Brain microvascular endothelial cell (primary cell): ENCODE measurements at regions not wholly inside any gene's neighbourhood (a gene's known extent, or its start where the extent isn't known, plus 50 kb on each side); places are given as distances from the start of the nearest gene placed in this dataset.

Source experiments
- DNase-seq: peaks from one replicate; pipeline ENCODE4 v3.0.0-alpha.2; 2020
- H3K27ac ChIP-seq: fragments of 250-450 bp; sonication (Bioruptor Pico); 2 replicates; pipeline ENCODE4 v1.5.1; 2020; ENCODE audit warnings: mild to moderate bottlenecking, moderate library complexity
- H3K27me3 ChIP-seq: fragments of 250-450 bp; sonication (Bioruptor Pico); replicated peaks from 2 replicates; pipeline ENCODE4 v1.5.1; 2020; ENCODE audit warnings: mild to moderate bottlenecking
- H3K36me3 ChIP-seq: fragments of 250-450 bp; sonication (Bioruptor Pico); replicated peaks from 2 replicates; pipeline ENCODE4 v1.5.1; 2020; ENCODE audit warnings: mild to moderate bottlenecking
- H3K4me3 ChIP-seq: 2 replicates; pipeline ENCODE4 v1.5.1; 2011; ENCODE audit warnings: low read depth, mild to moderate bottlenecking, control low read depth, low read length, moderate library complexity
- in situ Hi-C: cut with HindIII; loops from 2 replicates; pipeline ENCODE4 v1.10.0; 2017; ENCODE audit warnings: low sequenced_read_pairs, low pct_ligation_motif_present
- TF ChIP-seq, protein P1 (sequence below): IDR thresholded peaks from 2 replicates; pipeline ENCODE4 v1.5.1; 2011; ENCODE audit warnings: low read depth, mild to moderate bottlenecking, moderate library complexity, low read length, control low read depth, inconsistent platforms; ENCODE audit errors: missing control alignments

DNA sequence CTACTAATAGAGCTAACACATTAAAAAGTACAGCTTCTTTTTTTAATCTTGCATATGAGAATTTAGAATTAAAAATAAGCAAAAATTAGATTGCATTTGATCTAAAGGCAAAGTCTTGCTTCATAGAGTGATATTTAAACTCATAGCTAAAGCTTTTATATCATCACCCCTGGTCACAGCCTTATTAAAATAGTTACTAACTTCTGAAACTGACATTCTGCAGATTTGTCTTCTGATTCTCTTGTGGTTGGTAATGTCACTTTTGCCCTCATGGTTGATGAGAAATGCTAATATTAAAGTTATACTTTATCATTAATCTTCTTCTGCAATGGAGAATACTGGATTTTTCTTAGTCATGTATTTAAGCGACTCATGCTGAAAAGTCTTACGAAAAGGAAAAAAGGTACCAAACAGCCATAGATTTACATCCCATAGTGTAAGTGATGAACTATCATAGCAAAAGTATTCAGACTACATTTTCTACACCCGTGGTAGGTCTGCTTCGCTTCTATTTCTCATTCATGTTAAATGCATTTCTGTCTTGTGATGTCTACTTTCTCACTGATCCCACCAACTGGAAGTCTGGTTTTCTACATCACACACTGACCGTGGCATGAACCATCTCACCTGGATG lies 330.5 kb upstream of the B3GALT2 start:
- TF ChIP-seq, protein P1, sequence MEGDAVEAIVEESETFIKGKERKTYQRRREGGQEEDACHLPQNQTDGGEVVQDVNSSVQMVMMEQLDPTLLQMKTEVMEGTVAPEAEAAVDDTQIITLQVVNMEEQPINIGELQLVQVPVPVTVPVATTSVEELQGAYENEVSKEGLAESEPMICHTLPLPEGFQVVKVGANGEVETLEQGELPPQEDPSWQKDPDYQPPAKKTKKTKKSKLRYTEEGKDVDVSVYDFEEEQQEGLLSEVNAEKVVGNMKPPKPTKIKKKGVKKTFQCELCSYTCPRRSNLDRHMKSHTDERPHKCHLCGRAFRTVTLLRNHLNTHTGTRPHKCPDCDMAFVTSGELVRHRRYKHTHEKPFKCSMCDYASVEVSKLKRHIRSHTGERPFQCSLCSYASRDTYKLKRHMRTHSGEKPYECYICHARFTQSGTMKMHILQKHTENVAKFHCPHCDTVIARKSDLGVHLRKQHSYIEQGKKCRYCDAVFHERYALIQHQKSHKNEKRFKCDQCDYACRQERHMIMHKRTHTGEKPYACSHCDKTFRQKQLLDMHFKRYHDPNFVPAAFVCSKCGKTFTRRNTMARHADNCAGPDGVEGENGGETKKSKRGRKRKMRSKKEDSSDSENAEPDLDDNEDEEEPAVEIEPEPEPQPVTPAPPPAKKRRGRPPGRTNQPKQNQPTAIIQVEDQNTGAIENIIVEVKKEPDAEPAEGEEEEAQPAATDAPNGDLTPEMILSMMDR: no peak

DNA sequence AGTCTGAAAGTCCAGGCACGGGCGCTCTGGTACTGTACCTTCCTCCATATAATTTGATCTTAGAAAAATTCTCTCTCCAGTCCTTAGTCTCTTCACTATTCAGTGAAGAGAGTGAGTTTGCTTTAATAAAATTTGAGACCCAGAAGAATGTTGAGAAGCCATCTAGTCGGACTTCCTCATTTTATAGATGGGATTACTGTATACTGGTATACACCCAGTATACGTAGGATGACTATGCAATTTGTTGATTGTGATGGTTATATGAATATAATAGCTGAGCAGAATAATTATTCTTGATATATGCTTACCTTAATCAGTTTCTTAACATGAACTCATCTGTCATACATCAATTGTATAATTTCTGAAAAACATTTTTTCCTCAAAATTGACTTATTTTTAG lies 328.0 kb upstream of the B3GALT2 start:
- in situ Hi-C loops: no loop called here
- TF ChIP-seq, protein P1: no peak
- H3K36me3 ChIP-seq: no peaks in the 10 kb centered on the region
- no peak overlapping the region for H3K4me3 ChIP-seq
- DNase-seq: no peak
- peak overlapping the region; percentile 14 for H3K27ac ChIP-seq
- no peaks in the 10 kb centered on the region for H3K27me3 ChIP-seq

More for the DNA sequence above, 330.5 kb upstream of the B3GALT2 start:
- Histone ChIP-seq H3K27ac (no peak overlapping the region), H3K27me3 (no peaks in the 10 kb centered on the region), H3K4me3 (no peak overlapping the region), H3K36me3 (no peaks in the 10 kb centered on the region)
- no peak for DNase-seq
- in situ Hi-C loops: no loop called here

DNA sequence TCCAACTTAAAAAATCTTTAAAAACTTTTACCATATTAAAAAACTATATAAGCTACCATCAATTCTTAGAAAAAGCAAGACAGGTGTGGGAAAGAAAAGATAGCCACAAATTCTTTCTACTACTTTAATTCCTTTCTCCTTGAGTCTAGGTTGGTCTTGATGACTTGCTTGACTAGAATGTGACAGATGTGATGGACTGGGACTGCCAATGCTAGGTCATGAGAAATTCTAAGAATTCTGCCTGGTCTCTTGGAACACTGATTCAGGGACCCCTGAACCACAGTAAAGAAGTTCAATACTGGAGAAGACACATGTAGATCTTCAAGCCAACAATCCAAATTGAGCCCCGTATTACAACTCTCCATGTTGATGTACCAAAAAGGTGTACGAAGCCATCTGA lies 326.6 kb upstream of the B3GALT2 start:
- Histone ChIP-seq H3K4me3 (no peak overlapping the region), H3K27me3 (no peaks in the 10 kb centered on the region), H3K36me3 (no peaks in the 10 kb centered on the region), H3K27ac (no peak overlapping the region)
- DNase-seq: no peak
- TF ChIP-seq, protein P1: no peak
- in situ Hi-C loops: no loop called here

DNA sequence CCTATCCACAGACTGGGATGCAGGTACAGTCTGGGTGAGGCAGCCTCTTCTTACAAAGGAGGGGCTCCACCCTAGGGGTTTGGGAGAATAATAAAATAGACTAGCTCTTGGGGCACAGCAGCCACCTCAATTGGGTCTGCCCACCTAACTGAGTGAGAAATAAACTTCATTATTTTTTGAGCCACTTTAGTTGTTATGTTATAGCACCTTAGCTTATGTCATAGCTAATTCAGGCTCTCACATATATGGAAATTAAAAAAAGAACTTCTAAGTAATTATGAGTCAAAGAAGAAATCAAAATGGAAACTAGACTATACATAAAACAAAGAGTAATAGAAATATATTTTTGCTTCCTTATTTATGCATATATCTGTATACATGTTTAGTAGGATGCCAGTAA lies 318.5 kb upstream of the B3GALT2 start:
- in situ Hi-C loops: no loop called here
- Histone ChIP-seq H3K27me3 (no peaks in the 10 kb centered on the region), H3K27ac (no peak overlapping the region), H3K36me3 (no peaks in the 10 kb centered on the region), H3K4me3 (no peak overlapping the region)
- TF ChIP-seq, protein P1: no peak
- DNase-seq: no peak

DNA sequence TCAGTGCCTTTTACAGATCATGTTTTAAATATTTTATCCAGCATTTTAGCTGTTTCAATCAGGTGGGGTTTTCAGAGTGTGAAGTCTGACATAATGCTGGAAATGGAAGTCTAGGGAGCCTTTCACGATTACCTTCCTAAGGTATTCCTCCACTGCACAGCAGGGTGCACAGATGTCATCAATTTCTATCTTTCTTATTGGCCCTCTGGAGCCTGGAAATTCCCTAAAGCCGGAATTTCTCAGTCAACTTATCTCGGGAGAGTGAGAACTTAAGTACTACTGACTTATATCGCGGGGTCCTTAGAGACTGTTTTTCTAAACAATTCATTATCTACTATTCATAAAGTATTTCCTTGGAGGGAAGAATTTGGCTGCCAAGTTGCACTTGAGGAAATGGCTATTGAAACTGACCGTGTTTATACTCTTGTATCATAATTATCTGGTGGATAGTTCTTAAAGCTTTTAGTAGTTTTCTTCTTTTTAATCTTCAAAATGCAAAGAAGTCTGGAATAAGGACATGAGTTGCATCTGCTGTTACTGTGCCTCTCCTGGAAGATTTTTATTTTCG lies 311.8 kb upstream of the B3GALT2 start:
- H3K4me3 ChIP-seq: no peak overlapping the region
- peak; percentile 9 for DNase-seq
- TF ChIP-seq, protein P1: no peak

DNA sequence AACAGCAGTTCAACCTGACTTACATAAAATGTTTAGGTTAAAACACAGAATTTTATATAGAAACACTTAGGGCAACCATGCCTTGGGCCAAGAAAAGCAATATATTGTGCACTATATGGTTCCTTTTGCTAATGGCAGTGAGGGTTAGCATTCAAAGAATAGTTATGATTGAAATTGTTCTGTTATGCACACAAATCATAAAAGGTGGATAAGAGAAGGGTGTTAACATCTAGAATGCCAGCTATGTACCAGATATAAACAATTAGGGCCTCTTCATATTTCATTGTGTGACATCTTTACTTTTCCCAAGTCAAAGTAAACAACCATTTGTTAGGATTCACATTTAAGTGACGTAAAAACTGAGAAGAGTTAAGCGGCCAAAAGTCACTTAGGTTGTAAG lies 308.0 kb upstream of the B3GALT2 start:
- no peak for DNase-seq
- Histone ChIP-seq H3K4me3 (no peak overlapping the region), H3K27me3 (no peaks in the 10 kb centered on the region), H3K27ac (no peak overlapping the region), H3K36me3 (no peaks in the 10 kb centered on the region)
- in situ Hi-C loops: no loop called here
- TF ChIP-seq, protein P1: no peak

More for the DNA sequence above, 311.8 kb upstream of the B3GALT2 start:
- H3K27ac ChIP-seq: no peak overlapping the region
- no peaks in the 10 kb centered on the region for H3K36me3 ChIP-seq
- in situ Hi-C loops: no loop called here
- no peaks in the 10 kb centered on the region for H3K27me3 ChIP-seq
